HG02938 (cell line): ENCODE measurements at regions not wholly inside any gene's neighbourhood (a gene's known extent, or its start where the extent isn't known, plus 50 kb on each side); places are given as distances from the start of the nearest gene placed in this dataset.

Experiments
- ATAC-seq: cut with Tn5 transposase; IDR thresholded peaks from one replicate; pipeline ENCODE4 v1.9.1; 2021; ENCODE audit warnings: mild to moderate bottlenecking, moderate library complexity; ENCODE audit not compliant: unreplicated experiment

DNA sequence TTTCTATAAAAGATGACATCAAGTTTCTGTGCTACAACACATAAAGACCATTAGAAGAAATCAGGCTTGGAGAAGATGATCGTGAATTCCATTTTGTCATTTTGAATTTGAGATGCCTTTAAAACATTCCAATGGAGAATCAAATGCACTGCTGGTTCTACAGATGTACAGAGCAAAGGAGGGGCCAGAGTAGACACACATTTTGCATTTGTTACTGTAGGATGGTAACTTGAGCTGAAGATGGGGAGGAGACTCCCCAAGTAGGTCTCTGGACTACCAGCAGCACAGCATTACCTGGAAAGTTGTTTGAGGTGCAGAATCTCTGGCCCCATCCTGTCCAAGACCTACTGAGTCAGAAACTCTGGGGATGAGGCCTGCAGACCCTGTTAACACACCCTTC lies 121.6 kb upstream of the RALGAPA2 start:
- ATAC-seq: no peak

DNA sequence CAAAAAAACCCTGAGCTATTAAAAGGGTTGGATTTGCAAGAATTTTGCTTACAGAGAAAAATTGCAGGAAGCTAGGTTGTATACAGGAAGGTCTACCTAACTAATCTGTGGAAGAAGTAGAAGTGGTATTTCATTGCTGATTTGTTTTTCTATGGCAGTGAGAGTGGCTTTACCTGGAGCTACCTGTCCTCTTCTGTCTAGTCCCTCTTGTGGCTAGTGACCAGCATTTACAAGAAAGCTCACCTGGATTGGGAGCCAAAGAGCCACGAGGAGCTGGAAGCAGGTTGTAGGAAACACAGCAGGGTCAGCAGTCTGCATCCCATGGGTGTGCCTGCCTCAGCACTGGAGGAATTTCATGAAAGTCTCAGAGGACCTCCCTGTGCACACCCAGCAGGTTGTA lies 120.3 kb upstream of the RALGAPA2 start:
- ATAC-seq: no peak

DNA sequence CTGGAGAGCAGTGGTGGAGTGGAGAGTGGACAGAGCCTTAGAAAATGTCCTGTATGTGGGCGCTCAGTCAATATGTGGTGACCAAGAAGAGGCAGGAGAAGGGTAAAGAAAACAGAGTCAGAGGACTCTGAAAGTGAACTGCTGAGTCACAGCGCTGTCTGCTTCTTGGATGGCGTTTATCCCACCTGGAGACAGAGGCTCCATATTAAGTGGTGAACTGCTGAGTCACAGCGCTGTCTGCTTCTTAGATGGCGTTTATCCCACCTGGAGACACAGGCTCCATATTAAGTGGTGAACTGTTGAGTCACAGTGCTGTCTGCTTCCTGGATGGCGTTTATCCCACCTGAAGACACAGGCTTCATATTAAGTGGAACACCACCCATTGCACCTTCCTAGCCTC lies 119.3 kb upstream of the RALGAPA2 start:
- ATAC-seq: no peak

DNA sequence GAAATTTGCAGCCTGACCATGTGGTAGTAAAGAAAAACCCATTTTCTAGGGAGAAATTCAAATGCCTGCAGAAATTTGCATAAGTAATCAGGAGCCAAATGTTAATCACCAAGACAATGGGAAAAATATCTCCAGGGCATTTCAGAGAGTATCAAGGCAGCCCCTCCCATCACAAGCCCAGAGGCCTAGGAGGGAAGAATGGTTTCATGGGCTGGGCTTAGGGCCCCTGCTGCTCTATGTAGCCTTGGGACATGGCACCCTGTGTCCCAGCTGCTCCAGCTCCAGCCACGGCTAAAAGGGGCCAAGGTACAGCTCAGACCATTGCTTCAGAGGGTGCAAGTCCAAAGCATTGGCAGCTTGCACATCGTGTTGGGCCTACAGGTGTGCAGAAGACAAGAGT lies 117.2 kb upstream of the RALGAPA2 start:
- ATAC-seq: no peak

DNA sequence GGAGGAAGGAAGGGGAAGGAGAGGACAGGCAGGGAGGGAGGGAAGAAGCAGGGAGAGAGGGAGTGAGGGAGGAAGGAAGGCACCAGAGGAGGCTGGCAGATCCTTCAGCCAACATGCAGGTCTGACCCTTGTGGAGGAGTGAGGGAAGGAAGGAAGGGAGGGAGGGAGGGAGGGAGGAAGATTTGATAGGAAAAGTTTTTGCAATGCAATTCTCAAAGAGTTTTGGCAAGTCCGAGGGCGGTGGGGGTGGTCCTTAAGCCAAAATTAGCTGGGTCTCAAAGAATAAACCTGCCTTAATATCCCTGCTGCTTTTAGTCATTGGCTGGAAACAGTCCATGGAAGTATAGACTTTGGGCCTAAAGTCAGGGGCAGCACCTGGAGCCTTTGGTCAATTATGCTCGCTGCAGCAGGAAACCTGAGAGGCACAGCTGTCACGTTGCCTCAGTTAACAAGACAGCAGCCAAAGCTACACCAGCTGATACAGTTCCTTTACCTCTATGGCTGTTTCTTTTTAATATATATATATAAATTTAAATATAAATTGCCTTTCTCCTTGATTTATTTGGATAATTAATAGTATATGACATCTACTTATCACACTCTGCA lies 115.7 kb upstream of the RALGAPA2 start:
- ATAC-seq: no peak

DNA sequence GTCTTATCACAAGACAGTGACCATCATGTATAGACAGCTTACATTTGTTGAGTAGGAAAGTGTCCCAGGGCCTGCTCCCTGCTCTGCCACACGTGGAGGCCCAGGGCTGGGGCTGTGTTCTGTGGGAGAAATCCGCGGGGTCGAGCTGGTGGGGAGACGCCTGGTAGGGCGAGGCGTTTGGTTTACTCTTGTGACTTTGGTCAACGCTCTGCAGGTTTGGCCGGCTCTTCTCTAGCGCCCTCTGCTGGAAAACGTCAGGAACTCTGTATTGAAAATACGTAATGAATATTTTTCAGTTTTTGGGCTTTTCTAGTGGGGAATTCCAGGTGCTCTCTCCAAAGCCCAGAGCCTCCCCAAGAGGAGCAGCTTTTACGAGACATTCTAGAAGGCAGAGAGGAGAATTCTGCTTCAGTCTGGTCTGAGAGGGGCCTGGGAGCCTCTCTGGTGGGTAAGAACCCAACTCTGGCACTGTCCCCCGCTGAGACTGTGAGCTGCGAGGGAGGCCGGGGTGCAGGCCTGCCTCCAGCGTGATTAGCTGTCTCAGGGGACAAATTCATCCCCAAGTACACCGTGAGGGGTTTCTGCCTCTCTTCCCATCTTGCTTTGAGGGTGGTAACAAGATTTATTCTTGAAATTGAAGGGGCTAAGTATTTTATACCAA lies 112.6 kb upstream of the RALGAPA2 start:
- peak; percentile 67 for ATAC-seq

DNA sequence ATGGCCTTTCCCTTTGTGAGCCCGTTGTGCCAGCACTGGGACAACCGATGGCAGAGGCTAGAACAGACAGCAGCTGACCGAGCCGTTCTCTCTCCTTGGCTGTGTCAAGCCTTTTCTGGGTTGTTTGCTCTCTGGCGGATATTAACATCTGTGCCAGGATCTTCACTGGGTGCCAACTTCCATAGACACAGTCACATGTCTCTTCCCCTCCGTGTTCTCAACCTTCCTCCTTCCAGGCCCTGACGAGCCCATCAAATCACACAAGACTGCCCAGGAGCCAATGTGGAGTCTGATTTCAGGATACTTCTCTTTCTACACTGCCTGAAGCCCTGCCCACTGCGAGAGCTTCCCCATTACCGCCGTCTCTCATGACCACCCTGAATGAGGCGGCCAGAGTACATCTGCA lies 111.0 kb upstream of the RALGAPA2 start:
- ATAC-seq: no peak

DNA sequence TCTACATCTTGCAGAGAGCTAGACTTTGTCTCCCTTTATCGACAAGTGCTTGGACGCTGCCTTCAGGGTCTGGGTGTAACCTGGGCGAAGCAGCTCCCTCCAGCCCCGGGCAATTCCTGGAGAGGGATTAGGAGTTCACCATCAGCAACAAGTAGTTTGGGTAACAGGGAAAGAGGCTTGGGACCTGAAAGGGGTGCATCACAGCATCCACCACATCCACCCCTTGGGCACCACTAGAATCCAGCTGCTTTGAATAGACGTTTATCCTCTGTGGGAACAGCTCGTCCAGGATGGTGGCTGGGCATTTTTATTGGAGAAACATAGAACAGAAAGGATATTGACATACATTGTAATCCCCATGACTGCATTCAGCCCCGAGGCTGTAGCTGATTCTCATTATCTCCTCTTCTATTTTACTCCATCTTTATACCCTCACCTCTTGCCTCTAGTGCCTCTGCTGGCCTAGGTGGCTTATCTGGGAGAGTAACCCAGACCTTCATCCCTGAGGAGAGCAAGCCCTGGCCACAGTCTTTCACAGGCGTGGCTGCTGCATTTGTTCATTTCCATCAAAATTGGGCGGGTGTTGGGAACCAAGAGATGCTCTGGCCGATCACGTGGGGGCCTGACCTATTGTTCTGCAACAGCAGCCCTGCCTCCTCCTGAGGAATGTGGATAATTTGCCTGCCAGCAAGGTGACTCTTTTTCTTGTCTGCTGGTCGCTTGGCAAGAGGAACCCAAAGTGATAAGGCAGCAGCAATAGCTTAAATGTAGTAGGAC lies 109.2 kb upstream of the RALGAPA2 start:
- ATAC-seq: no peak

DNA sequence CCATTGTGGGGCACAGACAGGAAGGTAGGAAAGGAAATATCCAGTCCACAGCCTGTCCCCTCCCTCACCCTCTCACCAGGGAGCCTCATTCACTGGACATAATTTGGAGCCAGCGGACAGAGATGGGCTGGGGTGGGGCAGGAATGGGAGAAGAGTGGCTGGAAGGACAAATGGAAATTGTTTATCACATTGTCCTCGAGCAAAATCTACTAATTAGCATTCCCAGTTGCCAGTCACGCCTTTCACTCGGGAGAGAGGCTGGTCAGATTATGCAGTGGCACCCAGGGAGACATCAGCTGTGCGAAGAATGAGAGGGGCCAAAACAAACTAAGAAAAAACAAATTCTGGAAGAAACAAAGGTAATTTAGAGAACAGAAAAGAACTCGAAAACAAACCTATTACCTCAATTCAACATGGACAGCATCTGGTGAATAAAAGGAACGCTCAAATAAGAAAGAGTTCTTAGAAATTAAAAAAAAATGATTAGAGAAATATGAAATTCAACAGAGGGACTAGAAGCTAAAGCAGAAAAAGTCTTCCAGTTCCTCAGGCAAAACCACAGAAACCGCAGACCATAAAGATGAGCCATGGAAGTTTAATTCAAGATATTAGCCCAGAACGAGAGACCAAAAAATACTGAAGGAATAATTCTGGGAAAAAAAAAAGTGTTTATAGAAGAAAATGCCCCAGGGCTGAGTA lies 108.5 kb upstream of the RALGAPA2 start:
- ATAC-seq: no peak

DNA sequence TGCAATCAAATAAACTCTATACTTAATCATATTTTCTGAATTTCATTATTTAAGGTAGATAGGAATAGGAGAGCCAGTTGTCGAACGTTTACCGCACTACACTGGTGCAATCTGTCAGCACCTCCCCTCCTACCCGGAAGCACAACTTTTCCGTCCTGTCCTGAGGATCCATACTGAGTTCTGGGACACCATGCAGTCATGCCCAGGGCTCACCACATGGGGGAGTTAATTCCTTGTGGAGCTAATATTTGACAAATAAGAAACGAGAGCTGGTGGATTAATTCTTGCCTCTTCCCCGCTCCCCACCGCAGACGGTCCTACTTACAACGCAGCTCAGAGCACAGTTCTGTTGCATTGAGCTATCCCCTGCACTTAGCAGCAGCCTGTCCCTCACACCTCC lies 107.7 kb upstream of the RALGAPA2 start:
- ATAC-seq: no peak

DNA sequence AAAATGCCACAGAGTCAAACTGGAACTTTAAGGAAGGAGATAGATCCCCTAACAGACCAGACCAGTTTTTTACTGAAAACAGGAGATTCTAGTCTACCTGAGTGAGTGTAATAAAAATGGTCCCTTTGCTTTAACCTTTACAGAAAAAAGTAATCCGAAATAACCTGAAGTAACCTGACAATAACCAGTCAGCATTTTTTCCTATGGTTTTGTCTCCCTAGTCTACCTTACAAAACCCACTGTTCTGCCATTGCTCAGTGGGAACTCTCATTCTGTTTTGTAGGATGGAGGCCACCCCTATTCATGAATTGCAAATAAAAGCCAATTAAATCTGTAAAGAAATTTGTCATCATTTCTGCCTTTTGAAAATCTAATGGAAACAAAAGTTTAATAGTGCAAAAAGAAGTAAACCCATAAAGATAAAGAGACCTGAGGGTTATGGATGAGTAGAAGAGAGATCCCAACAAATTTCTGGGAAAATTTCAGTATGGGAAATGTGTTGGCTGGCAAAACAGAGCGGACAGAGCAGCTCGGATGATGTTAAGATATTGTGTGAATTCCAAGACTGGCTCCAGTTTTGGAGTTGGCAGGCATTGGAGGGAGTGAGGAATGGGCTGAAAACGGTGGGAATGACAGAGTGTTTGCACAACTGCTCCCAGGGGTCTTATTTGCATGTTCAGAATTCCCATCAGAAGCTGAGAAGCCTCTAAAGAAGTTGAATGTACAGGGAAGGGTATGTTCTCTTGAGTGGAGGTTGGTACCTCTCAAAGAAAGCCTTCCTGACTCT lies 104.7 kb upstream of the RALGAPA2 start:
- ATAC-seq: no peak

DNA sequence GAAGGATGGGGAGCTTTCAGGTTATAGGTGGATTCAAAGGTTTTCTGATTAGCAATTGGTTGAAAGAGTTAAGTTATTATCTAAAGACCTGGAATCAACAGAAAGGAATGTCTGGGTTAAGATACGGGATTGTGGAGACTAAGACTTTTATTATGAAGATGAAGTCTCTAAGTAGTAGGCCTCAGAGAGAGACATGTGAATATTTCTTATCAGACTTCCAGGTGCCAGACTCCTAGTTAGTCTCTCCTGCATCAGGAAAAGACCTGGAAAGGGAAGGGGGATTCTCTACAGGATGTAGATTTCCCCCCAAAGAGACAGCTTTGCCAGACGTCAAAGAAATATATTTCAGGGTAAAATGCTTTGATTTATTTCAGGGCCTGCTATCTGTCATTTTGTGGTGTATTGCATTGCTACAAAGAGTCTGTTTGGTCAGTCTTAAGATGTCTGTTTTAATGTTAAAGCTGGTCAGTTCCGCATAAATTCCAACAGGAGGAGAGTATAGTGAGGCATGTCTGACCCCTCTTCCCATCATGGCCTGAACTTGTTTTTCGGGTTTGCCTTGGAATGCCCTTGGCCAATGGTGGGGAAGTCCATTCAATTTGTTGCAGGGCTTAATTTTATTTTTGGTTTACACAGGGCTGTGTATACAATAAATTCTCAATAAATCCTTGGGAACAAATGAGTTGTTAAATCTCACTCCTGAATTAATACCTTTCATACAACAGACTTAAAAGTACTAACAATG lies 103.4 kb upstream of the RALGAPA2 start:
- ATAC-seq: no peak

DNA sequence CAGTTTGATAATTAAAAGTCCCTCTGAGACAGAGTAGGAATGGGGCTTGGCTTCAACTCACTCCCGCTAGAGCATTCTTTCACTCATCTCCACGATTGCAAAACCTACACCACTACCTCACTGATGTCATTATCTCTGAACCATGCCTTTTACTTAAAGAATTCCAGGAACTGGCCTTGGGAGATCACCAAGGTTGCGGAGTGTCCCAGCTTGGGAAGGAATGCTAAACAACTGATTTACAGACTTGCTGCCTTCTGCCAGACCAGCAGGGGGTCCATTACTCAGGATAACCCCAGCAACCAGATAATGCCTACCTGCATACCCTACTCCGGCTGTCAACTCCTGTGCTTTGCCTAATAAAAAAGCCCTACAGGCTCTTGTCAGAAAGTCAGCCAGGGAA lies 102.2 kb upstream of the RALGAPA2 start:
- no peak for ATAC-seq

DNA sequence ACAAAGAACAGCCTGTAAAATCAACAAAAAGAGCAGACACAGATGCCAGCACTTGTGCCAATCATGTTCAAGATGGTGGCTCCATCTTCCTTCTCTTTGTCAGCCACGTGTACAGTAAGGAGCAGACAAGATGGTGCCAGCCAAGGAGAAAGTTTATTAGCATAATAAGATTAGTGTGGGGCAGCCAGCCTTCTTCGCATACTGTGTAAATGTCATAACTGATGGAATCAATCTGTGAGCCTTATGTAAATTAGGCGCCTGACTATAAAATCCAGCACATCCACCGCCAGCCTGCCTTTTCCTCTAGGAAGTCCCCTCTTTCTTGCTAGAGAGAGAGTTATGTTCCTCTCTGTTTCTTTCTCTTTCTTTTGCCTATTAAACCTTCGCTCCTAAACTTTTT lies 99.7 kb upstream of the RALGAPA2 start:
- ATAC-seq: no peak

DNA sequence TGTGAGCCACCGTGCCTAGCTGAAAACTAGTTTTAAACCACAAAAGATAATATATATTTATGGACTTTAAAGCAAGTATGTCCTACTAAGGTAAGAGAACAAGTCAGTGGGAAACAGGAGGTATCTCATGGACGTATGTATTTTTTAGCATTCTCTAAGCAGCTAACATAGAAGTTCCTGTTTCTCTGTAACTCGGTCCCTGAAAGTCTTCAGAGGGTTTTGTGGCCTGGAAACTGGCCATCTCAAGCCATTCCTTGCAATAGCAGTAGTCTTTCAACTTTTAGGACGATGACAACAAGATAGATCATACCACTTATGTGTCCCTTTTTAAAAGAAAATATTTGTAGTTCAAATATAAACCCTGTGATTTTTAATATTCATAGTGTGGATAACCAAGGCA lies 95.6 kb upstream of the RALGAPA2 start:
- no peak for ATAC-seq

DNA sequence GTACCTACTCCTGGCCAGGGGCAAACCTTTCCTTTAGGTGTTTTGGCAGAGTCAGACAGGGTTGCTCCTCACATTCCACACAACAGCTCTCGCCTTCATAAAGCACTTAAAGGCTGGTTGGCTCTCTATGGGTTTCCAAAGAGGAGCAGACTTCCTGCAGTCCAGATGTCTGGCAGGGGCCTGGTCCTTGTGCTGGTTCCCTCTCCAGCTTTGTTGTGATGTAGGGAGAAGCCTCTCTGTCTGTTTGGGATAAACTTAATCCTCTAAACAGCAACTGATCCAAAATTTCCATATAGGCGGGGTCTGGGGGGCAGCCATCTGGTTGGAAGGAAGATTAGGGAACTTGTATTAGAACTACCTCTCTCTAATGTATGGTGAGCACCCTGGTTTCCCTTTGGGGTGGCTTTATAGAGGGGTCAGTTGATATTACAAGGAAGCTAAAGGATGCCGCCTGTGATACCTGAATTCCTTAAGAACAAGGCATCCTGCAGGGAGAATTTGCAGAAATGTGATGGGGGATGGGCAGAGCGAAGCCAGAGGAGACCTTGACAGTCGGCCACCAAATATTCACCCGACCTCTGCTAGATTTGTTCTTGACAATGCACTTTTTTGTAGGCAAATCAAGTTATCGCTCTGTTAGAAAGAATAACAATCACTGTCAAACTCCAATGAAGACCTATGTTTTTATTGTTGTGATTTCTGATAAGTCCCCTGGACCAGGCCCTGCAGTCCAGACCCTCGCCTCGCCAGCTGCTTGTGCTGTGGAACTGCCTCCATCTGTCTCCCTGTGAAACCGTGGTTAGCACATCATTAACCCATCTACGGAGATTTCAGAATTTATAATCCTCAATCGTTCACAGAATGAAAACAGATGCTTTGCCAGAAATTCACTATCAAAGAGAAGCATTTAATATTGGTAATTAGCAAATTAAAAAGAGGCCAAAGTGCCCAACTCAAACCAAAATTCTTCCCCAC lies 94.0 kb upstream of the RALGAPA2 start:
- no peak for ATAC-seq

DNA sequence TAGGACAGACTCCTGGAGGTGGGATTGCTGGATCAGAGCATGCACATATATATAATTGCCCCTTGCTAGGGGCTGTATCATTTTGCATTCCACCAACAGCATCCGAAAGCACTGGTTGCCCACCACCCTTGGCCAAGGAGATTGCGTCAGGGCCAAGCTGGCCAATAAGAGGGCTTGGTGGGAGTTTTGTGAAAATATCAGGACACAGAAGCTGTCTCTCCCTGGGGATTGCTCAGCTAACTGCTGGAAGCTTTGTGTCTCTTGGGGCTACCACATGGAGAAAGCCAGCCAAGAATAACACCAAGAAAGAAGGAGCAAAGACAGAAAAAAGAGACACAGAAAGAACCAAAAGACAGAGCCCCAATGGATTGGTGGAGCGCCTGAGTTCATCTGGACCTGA lies 90.6 kb upstream of the RALGAPA2 start:
- no peak for ATAC-seq

DNA sequence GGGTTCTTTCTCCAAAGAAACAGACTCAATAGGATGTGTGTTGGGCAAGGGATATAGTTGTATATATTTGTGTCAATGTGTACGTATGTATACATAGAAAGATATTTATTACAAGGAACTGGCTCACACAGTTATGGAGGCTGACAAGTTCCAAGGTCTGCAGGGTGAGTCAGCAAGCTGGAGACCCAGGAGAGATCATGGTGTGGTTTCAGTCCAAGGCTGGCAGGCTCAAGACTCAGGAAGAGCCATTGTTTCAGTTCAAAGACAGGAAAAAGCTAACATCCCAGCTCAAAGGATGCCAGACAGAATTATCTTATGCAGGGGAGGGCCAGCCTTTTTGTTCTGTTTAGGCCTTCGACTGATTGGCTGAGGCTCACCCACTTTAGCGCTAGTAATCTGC lies 89.9 kb upstream of the RALGAPA2 start:
- no peak for ATAC-seq

DNA sequence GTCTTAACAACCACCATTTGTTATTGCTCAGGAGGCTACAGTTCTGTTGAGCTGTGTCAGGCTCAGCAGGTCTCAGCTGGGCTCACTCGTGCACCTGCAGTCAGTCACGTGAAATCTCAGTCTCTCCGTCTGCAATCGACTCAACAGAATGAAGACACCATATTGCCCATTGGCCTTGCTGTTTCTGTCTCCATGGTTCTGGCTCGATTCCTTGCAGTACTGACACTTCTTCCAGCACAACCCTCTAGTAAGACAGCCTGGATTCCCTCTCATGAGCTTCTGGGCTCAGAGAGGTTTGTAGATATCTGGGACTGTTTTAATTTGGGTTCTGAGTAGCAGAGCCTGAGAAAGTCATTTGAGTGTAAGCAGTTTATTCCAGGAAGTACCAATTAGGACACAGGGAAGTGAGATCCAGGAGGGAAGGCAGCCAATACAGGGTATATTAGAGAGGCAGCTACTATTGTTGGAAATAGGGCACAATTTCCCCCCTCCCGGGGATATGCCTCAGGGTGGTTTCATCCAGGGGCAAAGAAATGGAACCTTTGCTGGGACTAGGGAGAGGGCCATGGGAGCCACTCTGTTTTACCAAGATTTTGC lies 87.4 kb upstream of the RALGAPA2 start:
- no peak for ATAC-seq
